ENCODE measurements at regions not wholly inside any gene's neighbourhood (a gene's known extent, or its start where the extent isn't known, plus 50 kb on each side); places are given as distances from the start of the nearest gene placed in this dataset.

- ChIA-PET POLR2A (no interaction called here), CTCF (no interaction called here)
- H3K36me3 Mint-ChIP-seq, result peaks cover 27% of the 10 kb centered on the region
- H3K9me3 Mint-ChIP-seq, result peaks cover 33% of the 10 kb centered on the region
- H3K4me3 Mint-ChIP-seq, result no peak overlapping the region
- no peak overlapping the region for H3K27ac Mint-ChIP-seq
- TF ChIP-seq ZMAT4 (CRISPR knock-in tag; IDR thresholded peaks at IDR 0.05) (no peak), NR2C2 (CRISPR knock-in tag; IDR thresholded peaks at IDR 0.05) (no peak), ZNF219 (CRISPR knock-in tag; IDR thresholded peaks at IDR 0.05; ENCODE audit: borderline replicate concordance) (no peak)
- DNase-seq (ENCODE audit: low spot score) (no peak), ATAC-seq (no peak)
- H3K4me1 Mint-ChIP-seq, result peaks cover 8% of the 10 kb centered on the region
- no peaks in the 10 kb centered on the region for H3K27me3 Mint-ChIP-seq (ENCODE audit: low read depth)
Observed at GRCh38 chr5:166102947-166103346, 2188.5 kb upstream of the WWC1 start.

- CTCF ChIA-PET, result no interaction called here
Observed at GRCh38 chr5:166111021-166111420, 2180.4 kb upstream of the WWC1 start.

GRCh38 chr5:166117072-166118066, 2174.1 kb upstream of the WWC1 start:
- no peaks in the 10 kb centered on the region for H3K27me3 Mint-ChIP-seq (ENCODE audit: low read depth)
- H3K9me3 Mint-ChIP-seq, result no peaks in the 10 kb centered on the region
- no peak for ATAC-seq
- no peak for TF ChIP-seq ZNF263 (CRISPR knock-in tag; IDR thresholded peaks at IDR 0.05; ENCODE audit: low read depth)
- TF ChIP-seq GRHL2 (CRISPR knock-in tag; IDR thresholded peaks at IDR 0.05; ENCODE audit: insufficient replicate concordance, severe bottlenecking), result no peak
- TF ChIP-seq GTF2I (CRISPR knock-in tag; conservative IDR thresholded peaks at IDR 0.05), result no peak
- no peak for TF ChIP-seq ZNF396 (CRISPR knock-in tag; IDR thresholded peaks at IDR 0.05; ENCODE audit: borderline replicate concordance)
- TF ChIP-seq NFE2L1 (CRISPR knock-in tag; IDR thresholded peaks at IDR 0.05), result no peak
- no peak for TF ChIP-seq ATF6 (CRISPR knock-in tag; IDR thresholded peaks at IDR 0.05)
- no peak for TF ChIP-seq SMAD4 (CRISPR knock-in tag; IDR thresholded peaks at IDR 0.05)
- TF ChIP-seq SMAD3 (CRISPR knock-in tag; IDR thresholded peaks at IDR 0.05; ENCODE audit: borderline replicate concordance), result no peak
- no peak for TF ChIP-seq HMGA2 (CRISPR knock-in tag; IDR thresholded peaks at IDR 0.05)
- no peak for TF ChIP-seq GABPB1 (CRISPR knock-in tag; IDR thresholded peaks at IDR 0.05)
- TF ChIP-seq MLX (CRISPR knock-in tag; IDR thresholded peaks at IDR 0.05), result no peak
- TF ChIP-seq CBFB (CRISPR knock-in tag; IDR thresholded peaks at IDR 0.05; ENCODE audit: low read depth), result no peak
- no peak for TF ChIP-seq ERG (CRISPR knock-in tag; IDR thresholded peaks at IDR 0.05)
- peaks cover 5% of the 10 kb centered on the region; the same call in 1 of the 2 replicates for H3K4me1 Mint-ChIP-seq
- H3K4me3 Mint-ChIP-seq, result no peak overlapping the region
- H3K27ac Mint-ChIP-seq, result no peak overlapping the region
- CTCF ChIA-PET, result no interaction called here
- DNase-seq (ENCODE audit: low spot score), result no peak
- POLR2A ChIA-PET, result interaction anchor here (0.5 kb wide), 1 partner anchor 402 kb away, joined by 3 read pairs; no protein-coding TSS in a partner anchor
- no peaks in the 10 kb centered on the region for H3K36me3 Mint-ChIP-seq

More at GRCh38 chr5:166111021-166111420, 2180.4 kb upstream of the WWC1 start:
- no peaks in the 10 kb centered on the region for H3K27me3 Mint-ChIP-seq (ENCODE audit: low read depth)
- DNase-seq (ENCODE audit: low spot score), result no peak
- peak; percentile 82 for ATAC-seq
- TF ChIP-seq PRRX2 (CRISPR knock-in tag; IDR thresholded peaks at IDR 0.05) (no peak), FOXK1 (CRISPR knock-in tag; IDR thresholded peaks at IDR 0.05) (no peak)
- H3K9me3 Mint-ChIP-seq, result peaks cover 16% of the 10 kb centered on the region
- no peak overlapping the region for H3K27ac Mint-ChIP-seq
- H3K36me3 Mint-ChIP-seq, result peaks cover 2% of the 10 kb centered on the region
- no peak overlapping the region for H3K4me3 Mint-ChIP-seq
- POLR2A ChIA-PET, result no interaction called here
- H3K4me1 Mint-ChIP-seq, result peaks cover 23% of the 10 kb centered on the region
